Inferior parietal cortex (tissue), 1 donor: ENCODE measurements at regions not wholly inside any gene's neighbourhood (a gene's known extent, or its start where the extent isn't known, plus 50 kb on each side); places are given as distances from the start of the nearest gene placed in this dataset.

Experiments used
- DNase-seq: peaks from one replicate; pipeline ENCODE4 v3.0.0-alpha.2; 2016; ENCODE audit errors: extremely low spot score

DNA sequence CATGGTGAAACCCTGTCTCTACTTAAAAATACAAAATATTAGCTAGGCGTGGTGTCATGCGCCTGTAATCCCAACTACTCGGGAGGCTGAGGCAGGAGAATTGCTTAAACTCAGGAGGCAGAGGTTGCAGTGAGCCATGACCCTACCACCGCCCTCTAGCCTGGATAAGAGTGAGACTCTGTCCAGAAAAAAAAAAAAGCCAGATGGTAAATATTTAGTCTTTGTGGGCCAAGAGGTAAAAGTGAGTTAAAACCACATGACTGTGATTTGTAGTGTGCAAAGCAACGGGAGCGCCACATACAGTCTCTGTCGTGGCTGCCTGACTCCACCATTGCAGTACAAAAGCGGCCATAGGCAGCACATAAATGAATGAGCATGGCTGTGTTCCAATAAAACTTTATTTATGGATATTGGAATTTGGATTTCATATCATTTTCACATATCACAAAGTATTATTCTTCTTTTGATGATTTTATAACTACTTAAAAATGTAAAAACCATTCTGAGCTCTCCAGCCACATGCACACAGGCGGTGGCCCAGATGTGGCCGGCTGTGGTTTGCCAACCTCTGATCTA lies 51.8 kb upstream of the CASZ1 start:
- no peak for DNase-seq

DNA sequence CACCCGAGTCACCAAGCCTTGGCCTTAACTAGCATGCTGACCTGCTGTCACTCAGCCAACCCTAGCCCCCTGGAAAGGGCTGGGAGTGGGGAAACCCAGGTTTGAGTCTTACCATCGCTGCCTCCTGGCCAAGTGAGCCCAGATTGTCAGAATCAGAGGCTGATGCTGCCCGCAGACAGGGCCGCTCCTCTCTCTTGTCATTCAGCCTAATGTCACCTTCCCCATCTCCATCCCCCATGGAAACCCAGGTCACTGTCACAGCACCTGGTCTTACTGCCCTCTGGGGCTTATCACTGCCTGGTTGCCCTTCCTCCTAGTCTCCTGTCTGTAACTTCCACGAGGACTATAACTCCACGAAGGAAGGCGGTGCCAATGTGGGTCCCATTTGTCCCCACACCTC lies 53.6 kb upstream of the CASZ1 start:
- DNase-seq, result no peak

DNA sequence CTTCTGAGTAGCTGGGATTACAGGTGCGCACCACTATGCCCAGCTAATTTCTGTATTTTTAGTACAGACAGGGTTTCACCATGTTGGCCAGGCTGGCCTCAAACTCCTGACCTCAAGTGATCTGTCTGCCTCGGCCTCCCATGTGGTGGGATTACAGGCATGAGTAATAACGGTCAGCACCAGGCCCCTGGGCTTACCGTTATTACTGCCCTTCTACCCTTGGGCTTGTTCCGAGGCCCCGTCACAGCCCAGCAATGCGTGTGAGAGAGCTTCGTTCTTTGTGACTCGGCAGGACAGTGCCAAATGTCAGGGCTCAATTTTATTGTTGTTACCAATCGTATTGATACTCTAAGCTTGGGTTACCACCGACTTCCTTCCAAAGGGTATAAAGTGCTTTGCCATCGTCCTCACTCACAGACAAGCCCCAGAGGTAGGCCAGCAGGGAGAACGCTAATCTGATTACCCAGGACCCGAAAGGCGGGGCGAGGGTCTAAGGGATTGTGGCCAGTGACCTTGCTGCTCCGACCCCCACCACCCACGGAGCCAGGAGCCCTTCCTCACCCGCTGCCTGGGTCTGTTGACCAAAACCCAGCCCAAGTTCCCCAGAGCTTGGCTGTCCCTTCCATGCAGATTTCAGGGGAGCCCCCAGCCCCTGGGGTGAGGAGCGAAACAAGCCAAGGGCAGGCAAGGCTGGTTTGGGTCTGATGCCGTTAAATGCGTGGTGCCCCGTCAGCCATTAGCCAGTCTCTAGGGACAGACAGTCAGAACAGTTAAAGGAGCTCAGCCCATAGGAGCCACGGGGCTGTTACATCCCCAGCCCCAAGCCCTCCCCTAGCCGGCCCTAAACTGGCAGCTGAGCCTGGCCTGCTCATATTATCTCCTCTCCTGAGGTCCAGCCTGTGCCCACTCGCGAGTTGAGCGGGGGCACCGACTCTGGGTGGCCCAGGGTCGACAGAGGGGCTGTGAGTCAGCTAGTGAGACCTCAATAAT lies 54.9 kb upstream of the CASZ1 start:
- no peak for DNase-seq

DNA sequence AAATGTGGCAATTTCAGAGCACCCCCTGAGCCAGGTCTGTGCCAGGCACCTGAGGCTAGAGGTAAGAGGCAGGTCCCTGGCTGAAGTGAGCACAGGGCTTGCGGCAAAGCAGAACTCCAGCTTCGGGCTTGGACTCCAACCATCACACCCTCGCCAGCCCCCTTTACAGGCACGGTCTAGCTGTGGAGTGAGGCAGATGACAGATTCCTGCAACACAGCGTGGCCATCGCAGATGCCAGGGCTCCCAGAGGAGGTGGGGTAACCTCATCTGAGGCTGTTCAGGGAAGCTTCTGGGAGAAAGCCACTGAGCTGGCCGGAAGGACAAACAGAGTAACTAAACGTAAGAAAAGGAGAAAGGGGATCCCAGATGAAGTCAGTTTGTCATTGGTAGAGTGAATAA lies 55.6 kb upstream of the CASZ1 start:
- DNase-seq, result no peak

DNA sequence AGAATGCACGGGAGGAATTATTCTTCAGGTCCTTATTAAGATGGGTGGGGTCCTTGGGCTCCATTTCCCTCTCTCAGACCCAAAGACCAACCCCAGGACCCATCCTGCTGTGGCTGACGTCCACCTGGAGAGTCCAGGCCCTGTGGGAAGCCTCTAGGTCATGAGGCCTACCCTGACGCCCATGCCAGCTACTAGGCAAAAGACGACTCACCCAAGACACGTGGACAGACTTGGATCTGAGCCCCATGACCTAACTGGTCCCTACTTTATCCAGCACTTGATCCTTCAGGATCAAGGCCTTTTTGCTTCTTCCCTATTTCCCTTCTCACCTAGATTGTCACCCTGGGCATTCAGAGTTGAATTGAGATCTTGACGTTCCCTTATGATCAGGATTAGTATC lies 56.0 kb upstream of the CASZ1 start:
- no peak for DNase-seq

DNA sequence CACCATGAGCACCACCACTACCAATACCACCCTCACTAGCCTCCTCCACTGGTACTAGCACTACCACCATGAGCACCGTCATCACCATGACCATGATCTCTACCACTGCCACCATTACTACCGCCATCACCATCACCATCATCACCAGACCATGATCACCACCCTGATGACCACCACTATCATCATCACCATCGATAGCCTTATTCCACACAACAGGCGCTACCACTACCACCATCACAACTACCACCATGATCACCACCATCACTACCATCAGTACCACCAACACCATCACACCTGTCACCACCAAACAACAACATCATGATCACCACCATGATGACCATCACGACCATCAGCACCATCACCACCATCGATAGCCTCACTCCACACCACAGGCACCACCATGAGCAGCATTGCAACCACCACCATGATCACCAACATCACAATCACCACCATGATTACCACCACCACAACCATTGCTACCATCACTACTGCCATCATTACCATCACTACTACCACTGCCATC lies 56.6 kb upstream of the CASZ1 start:
- DNase-seq, result no peak

DNA sequence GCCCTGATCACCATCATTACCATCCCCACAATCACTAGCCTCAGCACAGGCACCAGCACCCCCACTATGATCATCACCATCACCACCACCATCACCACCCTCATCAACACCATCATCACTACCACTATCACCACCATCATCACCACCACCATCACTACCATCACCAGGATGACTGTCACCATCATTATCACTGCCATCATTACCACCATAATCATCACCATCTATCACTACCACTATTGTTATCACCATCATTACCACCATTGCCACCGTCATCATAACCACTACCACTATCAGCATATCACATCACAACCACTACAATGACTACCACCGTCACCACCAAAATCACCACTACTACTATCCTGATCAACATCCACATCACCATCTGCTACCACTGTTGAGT lies 57.3 kb upstream of the CASZ1 start:
- no peak for DNase-seq

DNA sequence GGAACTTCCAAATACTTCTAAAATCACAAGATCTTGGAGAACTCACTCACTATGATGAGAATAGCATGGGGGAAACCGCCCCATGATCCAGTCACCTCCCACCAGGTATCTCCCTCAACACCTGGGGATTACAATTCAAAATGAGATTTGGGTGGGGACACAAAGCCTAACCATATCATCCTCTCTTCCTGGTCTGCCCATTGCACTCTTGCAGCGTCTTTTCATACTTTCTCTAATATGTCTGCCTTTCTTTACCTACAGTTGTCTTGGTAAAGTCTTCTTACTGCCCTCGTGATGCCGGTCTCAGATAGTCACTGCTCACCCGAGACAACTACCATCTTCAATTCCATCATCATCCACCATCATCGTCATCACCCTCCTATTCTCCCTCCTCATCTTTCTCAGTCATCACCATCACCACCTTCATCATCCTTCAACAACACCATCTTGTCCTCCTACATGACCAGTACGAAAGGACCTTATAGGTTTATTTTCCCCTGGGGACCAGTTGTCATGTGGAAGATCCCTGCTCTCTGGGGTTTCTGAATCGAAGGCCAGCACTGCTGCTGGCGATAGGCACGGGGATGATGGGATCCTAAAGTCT lies 58.5 kb upstream of the CASZ1 start:
- DNase-seq, result no peak

DNA sequence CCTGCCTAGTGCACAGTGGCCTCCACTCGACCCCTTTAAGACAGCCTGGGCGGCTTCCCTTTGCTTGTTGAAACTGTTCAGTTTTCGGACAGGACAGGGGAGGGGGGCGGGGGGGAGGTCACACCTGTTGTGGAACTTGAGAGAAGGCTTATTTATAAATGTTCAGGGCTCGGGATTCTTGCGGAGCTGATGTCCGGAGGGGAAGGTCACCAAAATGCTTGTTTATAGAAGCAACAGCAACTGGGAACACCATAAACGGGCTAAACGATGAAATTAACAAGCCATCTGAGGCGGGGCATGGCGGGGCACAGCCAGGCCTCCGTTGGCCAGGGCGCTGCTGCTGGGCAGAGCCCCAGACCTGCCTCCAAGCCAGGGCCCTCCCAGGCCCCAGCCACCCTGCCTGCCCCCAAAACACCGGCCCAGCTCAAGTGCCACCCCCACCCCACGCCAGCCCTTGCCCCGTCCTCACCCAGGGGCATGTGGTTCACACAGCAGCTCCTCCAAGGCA lies 59.8 kb upstream of the CASZ1 start:
- DNase-seq, result no peak

DNA sequence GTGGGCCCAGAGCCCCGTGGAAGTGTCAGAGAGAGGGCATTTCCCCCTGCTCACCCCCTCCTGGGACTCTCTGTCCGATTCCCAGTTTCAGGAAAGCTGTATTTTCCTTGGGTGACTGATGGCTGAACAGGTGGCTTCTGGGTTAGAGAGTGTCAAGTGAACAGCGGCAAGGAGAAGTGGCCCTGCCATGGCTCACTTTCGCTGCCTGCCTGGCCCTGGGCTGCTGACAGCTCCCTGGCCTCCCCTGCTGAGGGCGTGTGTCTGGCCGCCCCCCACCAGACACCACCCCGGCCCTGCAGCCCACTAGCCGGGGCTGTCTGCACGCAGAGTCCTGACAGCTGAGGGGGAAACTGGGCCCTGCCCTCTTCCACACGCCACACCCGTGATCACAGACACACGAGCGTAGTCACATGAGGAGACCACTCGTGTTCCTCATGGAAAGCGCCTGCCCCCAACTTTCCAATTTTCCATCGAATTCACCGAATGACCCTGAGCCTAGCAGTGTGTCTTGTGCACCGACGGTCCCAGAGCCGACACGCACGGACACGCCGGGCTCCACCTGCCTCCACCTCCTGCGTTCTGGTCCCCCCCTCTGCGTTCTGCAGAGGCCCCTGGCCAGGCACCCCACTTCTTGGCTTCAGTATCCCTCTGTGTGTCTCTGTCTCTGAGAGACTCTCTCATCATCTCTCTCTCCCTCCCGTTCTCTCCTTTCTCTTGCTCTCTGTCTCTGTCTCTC lies 60.6 kb upstream of the CASZ1 start:
- no peak for DNase-seq

DNA sequence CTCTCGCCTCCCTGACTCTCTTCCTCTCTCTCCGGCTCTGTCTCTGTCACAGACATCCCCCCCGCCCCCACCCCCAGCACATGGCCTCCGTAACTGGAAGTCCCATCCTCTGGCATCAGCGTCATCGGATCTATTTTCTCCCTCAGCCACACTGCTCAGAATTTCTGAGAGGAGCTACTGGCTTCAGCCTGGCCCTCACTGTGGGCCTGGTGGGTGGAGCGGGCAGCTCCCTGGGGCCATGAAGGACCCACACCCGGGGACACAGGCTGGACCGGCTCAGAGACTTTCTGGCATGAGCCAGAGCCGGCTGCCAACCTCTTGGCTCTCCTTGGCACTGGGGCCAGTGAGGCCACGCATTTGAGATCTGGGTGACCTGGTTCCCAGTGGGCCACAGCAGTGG lies 61.2 kb upstream of the CASZ1 start:
- DNase-seq, result no peak

DNA sequence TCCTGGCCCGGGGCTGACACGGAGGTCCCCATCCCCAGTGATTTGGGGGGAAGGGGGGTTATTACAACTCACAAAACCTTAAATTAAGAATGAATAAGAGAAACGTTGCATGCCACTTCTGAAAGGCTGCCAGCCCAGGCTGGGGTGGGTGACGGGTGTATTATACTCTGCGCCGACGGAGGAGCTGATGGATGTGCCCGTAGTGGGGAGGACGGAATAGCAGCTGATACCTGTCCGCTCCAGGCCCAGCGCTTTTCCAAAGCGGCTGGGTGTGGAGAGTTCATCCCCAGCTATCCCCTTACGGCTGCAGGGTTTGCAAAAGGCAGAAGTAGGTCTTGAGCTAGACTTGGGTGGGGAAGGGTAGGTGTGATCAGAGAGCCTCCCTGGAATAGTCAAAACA lies 63.8 kb upstream of the CASZ1 start:
- DNase-seq, result no peak

DNA sequence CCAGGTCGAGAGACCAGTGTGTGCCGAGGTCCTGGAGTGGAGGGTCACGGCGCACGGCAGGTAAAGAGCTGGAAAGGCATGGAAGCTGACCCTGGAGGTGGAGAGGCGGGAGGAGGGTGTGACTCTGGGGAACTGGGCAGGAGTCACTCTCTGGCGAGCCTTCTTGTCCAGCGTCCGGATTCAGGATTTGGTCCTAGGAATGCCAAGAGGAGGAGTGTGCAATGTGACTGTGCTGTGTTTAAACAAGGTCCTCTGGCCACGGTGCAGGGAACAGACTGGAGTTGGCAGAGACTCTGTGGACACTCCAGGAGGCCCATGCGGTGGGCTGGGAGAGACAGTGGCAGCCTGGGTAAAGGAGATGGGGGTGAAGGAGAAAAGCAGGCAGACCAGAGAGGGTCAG lies 64.2 kb upstream of the CASZ1 start:
- no peak for DNase-seq

DNA sequence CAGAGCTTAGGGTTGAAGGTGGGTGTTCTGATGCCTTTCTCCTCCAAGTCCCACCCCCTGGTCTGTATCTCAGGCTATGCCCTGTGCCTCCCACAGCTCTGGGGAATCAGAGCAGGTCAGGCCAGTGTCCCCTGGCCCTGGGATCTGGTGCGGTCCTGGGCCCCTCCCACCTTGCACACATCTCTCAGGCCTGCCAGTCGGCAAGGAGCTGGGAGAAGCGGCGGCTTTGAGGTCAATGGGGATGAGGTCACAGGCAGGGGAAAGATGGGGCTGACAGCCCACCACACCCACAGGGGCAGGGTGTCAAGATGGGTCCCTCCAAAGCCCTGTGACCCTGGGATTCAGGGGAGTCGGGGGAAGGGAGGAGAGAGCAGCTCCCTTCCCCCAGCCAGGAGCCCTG lies 65.4 kb upstream of the CASZ1 start:
- DNase-seq, result no peak

DNA sequence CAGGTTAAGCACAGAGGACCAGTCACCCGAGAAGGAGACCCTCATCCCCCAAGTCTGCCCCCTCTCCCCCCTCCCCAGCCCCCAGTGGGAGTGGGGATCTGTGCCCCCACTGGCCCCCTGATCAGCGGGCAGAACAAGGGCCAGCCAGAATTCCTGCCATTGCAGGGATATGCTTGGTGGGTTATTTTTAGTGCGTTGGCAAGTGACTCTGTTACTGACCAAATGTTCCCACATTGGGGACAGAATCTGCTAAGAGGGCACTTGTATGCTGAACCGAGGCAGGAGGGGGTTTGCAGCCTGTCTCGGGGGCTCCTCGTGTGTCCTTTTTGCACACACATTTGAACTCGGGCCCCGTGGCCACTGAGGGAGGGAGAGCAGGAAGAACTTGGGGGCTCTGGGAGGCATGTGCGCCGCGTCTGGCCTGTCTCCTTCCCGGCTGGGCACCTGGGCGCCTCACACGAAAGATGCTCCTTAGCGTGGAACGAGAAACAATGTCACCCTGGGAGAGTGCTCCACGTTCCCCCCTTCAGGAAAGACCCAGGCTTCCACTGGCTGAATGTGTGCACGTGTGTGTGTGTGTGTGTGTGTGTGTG lies 66.4 kb upstream of the CASZ1 start:
- no peak for DNase-seq

DNA sequence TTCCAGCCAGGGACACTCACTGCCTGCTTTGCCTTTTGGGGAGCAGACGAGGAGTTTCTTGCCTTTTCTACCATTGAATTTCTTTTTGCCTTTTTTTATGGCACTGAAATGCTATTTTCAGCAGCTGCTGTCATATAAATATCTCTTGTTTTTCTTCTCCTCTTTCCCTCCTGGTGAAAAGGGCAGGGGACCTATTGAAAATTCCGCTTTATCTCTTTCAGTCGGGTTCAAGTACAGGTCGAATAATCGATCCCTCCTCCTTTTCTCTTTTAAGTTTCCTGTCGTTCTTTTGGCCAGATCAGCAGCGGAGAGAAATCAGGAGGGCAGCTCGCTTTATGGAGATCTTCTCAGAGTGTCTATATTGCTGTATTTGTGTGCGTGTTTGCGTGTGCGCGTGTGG lies 67.4 kb upstream of the CASZ1 start:
- no peak for DNase-seq

DNA sequence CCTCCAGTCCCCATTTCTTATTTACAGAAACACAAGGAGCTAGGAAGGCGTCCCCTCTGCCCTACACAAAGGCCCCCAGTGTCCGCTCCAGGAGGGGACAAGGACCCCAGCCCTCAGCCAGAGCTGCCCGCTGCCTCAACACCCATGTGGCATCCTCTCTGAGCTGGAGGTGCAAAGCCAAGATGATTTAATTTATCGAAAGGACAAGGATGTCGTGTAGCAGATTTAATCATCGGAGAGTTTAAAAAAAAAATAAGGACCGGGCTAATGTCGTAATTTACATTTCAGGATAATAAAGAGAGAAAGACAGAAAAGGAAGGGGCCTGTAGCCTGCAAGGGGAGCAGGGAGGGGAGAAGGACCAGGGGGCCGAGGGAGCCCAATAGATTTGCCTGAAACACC lies 68.3 kb upstream of the CASZ1 start:
- no peak for DNase-seq

DNA sequence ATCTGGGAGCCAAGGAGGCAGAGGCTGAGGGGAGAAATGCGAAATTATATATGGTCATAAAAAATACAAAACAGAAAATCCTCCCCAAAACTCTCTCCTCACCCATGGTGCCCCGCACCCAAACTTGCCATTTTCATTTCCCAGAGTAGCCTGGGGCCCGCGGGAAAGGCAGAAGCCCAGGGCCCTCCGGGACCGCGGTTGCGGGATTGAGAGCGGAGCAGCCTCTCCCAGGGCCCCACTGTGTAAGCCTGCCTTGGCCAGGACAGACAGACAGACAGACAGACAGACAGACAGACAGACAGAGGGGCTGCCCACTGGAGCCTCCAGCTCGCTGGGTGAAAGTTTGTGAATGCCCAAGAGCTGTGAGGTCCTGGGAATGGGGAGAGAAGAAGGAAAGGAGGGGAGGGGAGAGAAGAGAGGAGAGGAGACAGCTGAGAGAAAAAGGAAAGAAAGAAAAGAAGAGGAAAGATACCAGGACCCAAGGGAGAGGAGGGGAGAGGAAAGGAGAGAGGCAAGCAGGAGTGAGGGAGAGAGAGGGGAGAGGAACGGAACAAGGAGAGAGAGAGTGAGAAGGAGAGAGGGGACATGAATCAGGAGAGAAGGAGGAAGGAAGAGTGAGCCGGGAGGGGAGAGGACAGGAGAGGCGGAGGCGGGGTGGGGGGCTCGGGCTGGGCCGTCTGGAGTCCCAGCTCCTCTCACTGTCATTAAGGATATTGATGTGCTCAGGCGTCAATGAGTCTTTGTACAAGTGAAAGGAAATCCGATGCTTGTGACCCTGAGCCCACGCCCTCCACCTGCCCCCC lies 69.3 kb upstream of the CASZ1 start:
- DNase-seq, result no peak

DNA sequence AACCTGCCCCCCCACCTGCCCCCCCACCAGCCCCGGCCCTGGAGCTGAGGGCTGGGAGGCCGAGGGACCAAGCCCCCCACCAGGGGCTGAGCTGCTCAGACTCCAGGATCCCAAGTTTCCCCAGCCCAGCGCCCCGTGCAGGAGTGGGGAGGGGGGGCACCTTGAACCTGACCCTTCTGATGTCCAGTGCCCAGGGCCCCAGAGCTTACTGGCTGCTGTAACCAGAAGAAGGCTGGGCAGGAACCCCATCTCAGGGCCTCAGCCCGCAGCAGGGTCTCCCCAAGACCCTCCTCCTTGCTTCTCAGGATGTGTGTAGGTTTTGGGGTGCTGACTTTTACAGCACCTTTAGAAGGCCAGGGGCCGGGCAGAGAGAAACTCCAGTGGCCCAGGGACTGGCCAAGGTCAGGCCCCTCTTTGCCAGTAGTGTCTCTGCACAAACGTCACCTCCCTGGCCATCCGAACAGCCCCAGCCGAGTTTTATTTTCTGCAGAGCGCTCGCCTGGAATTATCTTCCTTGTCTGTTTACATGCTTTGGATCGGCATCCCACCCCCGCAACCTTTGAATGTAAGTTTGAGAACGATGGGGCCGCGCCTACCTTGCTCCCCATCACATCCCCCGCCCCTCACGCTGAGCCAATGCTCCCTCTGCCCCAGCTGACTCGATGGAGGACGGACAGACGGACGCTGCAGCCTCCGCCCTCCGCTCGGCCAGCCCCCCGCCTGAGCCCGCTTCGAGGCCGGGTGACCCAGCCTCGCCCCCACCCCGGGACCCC lies 70.1 kb upstream of the CASZ1 start:
- no peak for DNase-seq
